ENCODE measurements at regions not wholly inside any gene's neighbourhood (a gene's known extent, or its start where the extent isn't known, plus 50 kb on each side); places are given as distances from the start of the nearest gene placed in this dataset.
"Not testable (repeated sequence)": the region's sequence is repeated elsewhere in the genome, so short reads cannot be mapped to it uniquely, and the experiment has no call there.

GRCh38 chr16:17556276-17557052, 85.7 kb upstream of the XYLT1 start:
- no peaks in the 10 kb centered on the region for H3K9me3 ChIP-seq
- H3K36me3 ChIP-seq, result no peaks in the 10 kb centered on the region
- H3K27ac ChIP-seq, result no peak overlapping the region
- DNase-seq, result no peak
- H3K4me3 ChIP-seq (replicated peaks in 1 of 3), result no peak overlapping the region
- TF ChIP-seq POLR2A (IDR thresholded peaks at IDR 0.05) (no peak), CTCF (IDR thresholded peaks at IDR 0.05) (peak in 4 of 6 experiments; percentile 22 to 43 (median 29))
- WGBS, 2 donors, result 32 to 38% methylated on average over 7 of the region's 7 CpGs
- H3K4me1 ChIP-seq, result peaks cover 10 to 25% of the 10 kb centered on the region in 2 donors
- intact Hi-C loops (cut with DNase I), result no loop called here
- no peaks in the 10 kb centered on the region for H3K27me3 ChIP-seq

GRCh38 chr16:17555176-17555575, 84.4 kb upstream of the XYLT1 start:
- Histone ChIP-seq H3K27ac (no peak overlapping the region), H3K27me3 (no peaks in the 10 kb centered on the region), H3K36me3 (no peaks in the 10 kb centered on the region), H3K4me3 (replicated peaks in 1 of 3) (no peak overlapping the region), H3K4me1 (peaks cover 4 to 15% of the 10 kb centered on the region in 2 donors), H3K9me3 (no peaks in the 10 kb centered on the region)
- WGBS, 2 donors, result 81 to 88% methylated on average over 5 of the region's 5 CpGs
- TF ChIP-seq POLR2A (IDR thresholded peaks at IDR 0.05) (no peak), CTCF (IDR thresholded peaks at IDR 0.05) (no peak)
- intact Hi-C loops (cut with DNase I), result no loop called here
- no peak for DNase-seq

DNA sequence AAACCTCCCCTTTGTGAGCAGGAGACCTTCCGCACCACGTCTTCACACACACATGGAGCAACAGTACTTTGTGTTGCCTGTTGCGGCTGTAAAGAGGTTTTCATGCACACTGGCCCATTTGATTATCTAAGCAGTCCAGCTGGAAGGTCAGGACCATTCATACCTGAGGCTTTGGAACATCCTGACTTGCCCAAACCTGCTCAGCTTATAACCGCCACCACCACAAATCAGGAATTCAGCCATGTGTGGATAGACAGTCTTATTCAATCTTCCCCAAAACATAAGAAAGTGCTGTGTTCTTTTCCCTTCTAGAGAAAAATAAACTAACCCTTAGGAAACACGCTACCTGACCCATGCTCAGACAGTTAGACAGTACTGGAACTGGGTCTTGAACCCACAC, 81.6 kb upstream of the XYLT1 start:
- Histone ChIP-seq H3K27me3 (no peaks in the 10 kb centered on the region), H3K9me3 (no peaks in the 10 kb centered on the region), H3K27ac (peak overlapping the region in 1 of 3 donors; percentile 33), H3K4me3 (replicated peaks in 1 of 3) (no peak overlapping the region), H3K4me1 (peaks cover 14 to 32% of the 10 kb centered on the region in 2 donors), H3K36me3 (no peaks in the 10 kb centered on the region)
- WGBS, 2 donors, result 86 to 88% methylated on average over 5 of the region's 5 CpGs
- TF ChIP-seq CTCF (IDR thresholded peaks at IDR 0.05) (no peak), POLR2A (IDR thresholded peaks at IDR 0.05) (no peak)
- intact Hi-C loops (cut with DNase I), result no loop called here
- peak in 1 of 2 donors; percentile 11 for DNase-seq

GRCh38 chr16:17551682-17552081, 80.9 kb upstream of the XYLT1 start:
- WGBS, 2 donors, result 96 to 99% methylated on average over 6 of the region's 6 CpGs
- intact Hi-C loops (cut with DNase I), result not testable (repeated sequence)

DNA sequence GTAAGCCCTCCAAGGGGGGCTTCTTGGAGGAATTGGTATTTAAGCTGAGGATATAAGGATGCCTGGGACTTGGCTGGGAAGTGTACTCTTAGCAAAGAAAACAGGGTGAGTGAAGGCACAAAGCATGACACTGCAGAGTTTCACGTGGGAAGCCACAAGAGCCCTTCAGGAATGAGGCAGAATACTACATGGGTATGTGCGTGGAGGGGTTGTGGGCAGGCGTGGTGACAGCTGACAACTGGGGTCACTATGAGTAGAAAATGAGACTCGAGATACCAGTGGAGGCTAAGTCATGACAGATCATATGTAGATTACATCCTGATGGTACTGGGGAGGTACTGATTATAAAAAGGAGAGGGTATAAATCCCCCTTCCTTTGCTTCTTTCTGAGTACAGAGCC, 78.1 kb upstream of the XYLT1 start:
- peaks cover 14 to 32% of the 10 kb centered on the region in 2 donors for H3K4me1 ChIP-seq
- DNase-seq, result peak; percentile 86 to 87
- H3K36me3 ChIP-seq, result no peaks in the 10 kb centered on the region
- no peaks in the 10 kb centered on the region for H3K27me3 ChIP-seq
- H3K4me3 ChIP-seq (replicated peaks in 1 of 3), result no peak overlapping the region
- intact Hi-C loops (cut with DNase I), result no loop called here
- H3K9me3 ChIP-seq, result no peaks in the 10 kb centered on the region
- TF ChIP-seq POLR2A (IDR thresholded peaks at IDR 0.05) (no peak), CTCF (IDR thresholded peaks at IDR 0.05) (no peak)
- H3K27ac ChIP-seq, result peak overlapping the region; percentile 27 to 79 (median 29)
- 18 to 27% methylated on average over 4 of the region's 4 CpGs for WGBS, 2 donors

More at GRCh38 chr16:17551682-17552081, 80.9 kb upstream of the XYLT1 start:
- not testable (repeated sequence) for H3K27ac ChIP-seq; H3K9me3 ChIP-seq; H3K4me3 ChIP-seq (replicated peaks in 1 of 3); H3K36me3 ChIP-seq; H3K27me3 ChIP-seq; DNase-seq
- peaks cover 14 to 32% of the 10 kb centered on the region in 2 donors for H3K4me1 ChIP-seq
